HCT116 (cell line): ENCODE measurements at regions not wholly inside any gene's neighbourhood (a gene's known extent, or its start where the extent isn't known, plus 50 kb on each side); places are given as distances from the start of the nearest gene placed in this dataset.

Source experiments
- ATAC-seq: fragments of 200-7000 bp; cut with Tn5 transposase; 2 replicates; pipeline ENCODE4 v1.9.1; 2020; ENCODE audit warnings: mild to moderate bottlenecking, moderate library complexity
- BruUV-seq: library from RNA; stranded (reverse); fragments of 400-500 nt; replicated peaks from 2 replicates; lab custom pipeline; 2021; lab: Mats Ljungman, UMichigan
- CTCF ChIA-PET: fragments of 300-600 bp; sonication (Branson Sonifier 250); formaldehyde crosslinking; loops from one replicate; lab custom pipeline; 2021; ENCODE audit warnings: antibody characterized with exemption; lab: Charles Lee
- POLR2A ChIA-PET: fragments of 300-600, 350-600 bp; sonication (Branson Sonifier 250); formaldehyde crosslinking; loops from one replicate; lab custom pipeline; 2021; ENCODE audit warnings: antibody characterized with exemption; lab: Charles Lee
- RAD21 ChIA-PET, 2 experiments: fragments of 300-600 bp; sonication (Branson Sonifier 250); formaldehyde crosslinking; loops; one replicate each; lab custom pipeline; 2023; ENCODE audit warnings: low total read pairs in 2 of 2; ENCODE audit not compliant: uncharacterized antibody in 2 of 2, unreplicated experiment in 2 of 2, low non-redundant PET in 1 of 2; lab: Charles Lee
- DNase-seq: peaks from one replicate; pipeline ENCODE4 v3.0.0-alpha.2; 2010; ENCODE audit warnings: low read depth, low spot score
- H2AFZ ChIP-seq: fragments of 200-600 bp; shearing (Covaris generic), sonication (generic); 2 replicates; pipeline ENCODE4 v1.6.1; 2017; ENCODE audit warnings: low read depth, mixed run types, mixed read lengths, antibody characterized with exemption, low read length; ENCODE audit not compliant: poor library complexity, severe bottlenecking
- H3K27ac ChIP-seq: 2 replicates; pipeline ENCODE4 v1.5.1; 2012; ENCODE audit warnings: low read depth, low read length
- H3K27me3 ChIP-seq: fragments of 200-600 bp; sonication (generic); 2 replicates; pipeline ENCODE4 v1.6.1; 2016; ENCODE audit warnings: mixed run types, low read length, mixed read lengths; ENCODE audit not compliant: insufficient read depth
- H3K36me3 ChIP-seq, 2 experiments: fragments of 200-500 bp in 1 of 2; fragments of 200-600 bp in 1 of 2; sonication (Bioruptor generic) in 1 of 2; sonication (generic) in 1 of 2; 2 replicates each; pipeline versions ENCODE4 v1.5.1 to v1.6.1; 2014 to 2016; ENCODE audit warnings: low read length in 2 of 2, inconsistent platforms in 1 of 2, mixed read lengths in 1 of 2, mixed run types in 1 of 2; ENCODE audit not compliant: insufficient read depth in 2 of 2, control insufficient read depth in 1 of 2
- H3K4me1 ChIP-seq, 2 experiments: fragments of 200-600 bp in 1 of 2; sonication (generic) in 1 of 2; 2 replicates each; pipeline versions ENCODE4 v1.5.1 to v1.6.1; 2012 to 2017; ENCODE audit warnings: low read length in 2 of 2, inconsistent platforms in 1 of 2, mild to moderate bottlenecking in 1 of 2, mixed read lengths in 1 of 2, mixed run types in 1 of 2, moderate library complexity in 1 of 2; ENCODE audit not compliant: insufficient read depth in 2 of 2, control insufficient read depth in 1 of 2
- H3K4me2 ChIP-seq: fragments of 200-600 bp; sonication (generic); 2 replicates; pipeline ENCODE4 v1.6.1; 2017; ENCODE audit warnings: mixed run types, low read length, mixed read lengths
- H3K4me3 ChIP-seq, 2 experiments: fragments of 200-600 bp in 1 of 2; sonication (generic) in 1 of 2; replicated peaks in 1 of 2; 2 replicates each; pipeline ENCODE4 v1.5.1; 2011 to 2016; ENCODE audit warnings: low read length in 2 of 2, control low read depth in 1 of 2, low read depth in 1 of 2, mild to moderate bottlenecking in 1 of 2, mixed read lengths in 1 of 2, mixed run types in 1 of 2
- H3K79me2 ChIP-seq: fragments of 200-600 bp; sonication (generic); 2 replicates; pipeline ENCODE4 v1.6.1; 2017; ENCODE audit warnings: mild to moderate bottlenecking, mixed run types, low read length, moderate library complexity, mixed read lengths; ENCODE audit not compliant: insufficient read depth
- H3K9ac ChIP-seq: fragments of 200-600 bp; sonication (generic); 2 replicates; pipeline ENCODE4 v1.6.1; 2016; ENCODE audit warnings: low read length, mixed read lengths
- H3K9me2 ChIP-seq: fragments of 200-600 bp; sonication (generic), shearing (Covaris generic); 2 replicates; pipeline ENCODE4 v1.6.1; 2017; ENCODE audit warnings: mixed run types, mild to moderate bottlenecking, moderate library complexity; ENCODE audit not compliant: insufficient read depth
- H3K9me3 ChIP-seq, 2 experiments: fragments of 200-500 bp in 1 of 2; fragments of 200-600 bp in 1 of 2; sonication (Bioruptor generic) in 1 of 2; sonication (generic) in 1 of 2; 2 replicates each; pipeline ENCODE4 v1.6.1; 2014 to 2017; ENCODE audit warnings: low read length in 2 of 2, mixed read lengths in 2 of 2, inconsistent platforms in 1 of 2, low read depth in 1 of 2, mild to moderate bottlenecking in 1 of 2, mixed run types in 1 of 2, moderate library complexity in 1 of 2; ENCODE audit not compliant: control insufficient read depth in 1 of 2, insufficient read depth in 1 of 2
- H4K20me1 ChIP-seq: fragments of 200-600 bp; sonication (generic), shearing (Covaris generic); 2 replicates; pipeline ENCODE4 v1.6.1; 2017; ENCODE audit warnings: mixed run types, mild to moderate bottlenecking, moderate library complexity; ENCODE audit not compliant: insufficient read depth
- CEBPB ChIP-seq: IDR thresholded peaks from 2 replicates; pipeline ENCODE4 v1.6.1; 2012; ENCODE audit warnings: low read depth
- EZH2 ChIP-seq: fragments of 200-600 bp; sonication (generic); IDR thresholded peaks from 2 replicates; pipeline ENCODE4 v1.6.1; 2017; ENCODE audit warnings: antibody characterized with exemption, mixed run types
- MAX ChIP-seq: IDR thresholded peaks from 2 replicates; pipeline ENCODE4 v1.6.1; 2012
- ZFX ChIP-seq: fragments of 450-650 bp; IDR thresholded peaks from 2 replicates; pipeline ENCODE4 v1.6.1; 2017
- intact Hi-C: fragments of 100-400 bp; cut with micrococcal nuclease; formaldehyde crosslinking; loops from 2 replicates; pipeline ENCODE4 v1.10.0; 2022
- TF ChIP-seq, protein P1 (sequence below): IDR thresholded peaks from 2 replicates; pipeline ENCODE4 v1.6.1; 2012

GRCh38 chr2:236646441-236646840 lies 76.8 kb downstream of the ACKR3 start:
- CTCF ChIA-PET: no interaction called here
- DNase-seq (no peak), ATAC-seq (no peak)
- BruUV-seq: no TSS peak
- Histone ChIP-seq H3K4me2 (no peak overlapping the region), H3K27me3 (peaks cover 44% of the 10 kb centered on the region), H3K36me3 (no peaks in the 10 kb centered on the region), H3K4me3 (no peak overlapping the region), H3K9ac (no peak overlapping the region), H2AFZ (no peak overlapping the region), H3K79me2 (no peaks in the 10 kb centered on the region), H3K27ac (no peak overlapping the region), H4K20me1 (no peaks in the 10 kb centered on the region), H3K4me1 (peaks cover 3 to 9% of the 10 kb centered on the region in 2 experiments; a peak in 2 of 4 replicates), H3K9me2 (no peaks in the 10 kb centered on the region), H3K9me3 (no peaks in the 10 kb centered on the region)
- TF ChIP-seq EZH2: no peak
- RAD21 ChIA-PET: no interaction called here
- intact Hi-C loops: no loop called here
- POLR2A ChIA-PET: no interaction called here

GRCh38 chr2:236646871-236647270 lies 77.2 kb downstream of the ACKR3 start:
- no peak for ATAC-seq
- no peaks in the 10 kb centered on the region for H3K9me3 ChIP-seq
- H3K9me2 ChIP-seq: no peaks in the 10 kb centered on the region
- no peaks in the 10 kb centered on the region for H3K36me3 ChIP-seq
- H3K79me2 ChIP-seq: no peaks in the 10 kb centered on the region
- H3K4me3 ChIP-seq: no peak overlapping the region
- POLR2A ChIA-PET: no interaction called here
- intact Hi-C loops: no loop called here
- no peak for DNase-seq
- H3K4me2 ChIP-seq: no peak overlapping the region
- H3K9ac ChIP-seq: no peak overlapping the region
- peaks cover 3 to 9% of the 10 kb centered on the region in 2 experiments; a peak in 2 of 4 replicates for H3K4me1 ChIP-seq
- H3K27ac ChIP-seq: no peak overlapping the region
- no peaks in the 10 kb centered on the region for H4K20me1 ChIP-seq
- RAD21 ChIA-PET: no interaction called here
- CTCF ChIA-PET: no interaction called here
- H2AFZ ChIP-seq: no peak overlapping the region
- TF ChIP-seq CEBPB (no peak), ZFX (no peak), MAX (no peak)
- TF ChIP-seq, protein P1, sequence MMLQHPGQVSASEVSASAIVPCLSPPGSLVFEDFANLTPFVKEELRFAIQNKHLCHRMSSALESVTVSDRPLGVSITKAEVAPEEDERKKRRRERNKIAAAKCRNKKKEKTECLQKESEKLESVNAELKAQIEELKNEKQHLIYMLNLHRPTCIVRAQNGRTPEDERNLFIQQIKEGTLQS: no peak
- TF ChIP-seq, all 23 proteins: peak for 0
- H3K27me3 ChIP-seq: peaks cover 44% of the 10 kb centered on the region
- no TSS peak for BruUV-seq
